ENCODE measurements at regions not wholly inside any gene's neighbourhood (a gene's known extent, or its start where the extent isn't known, plus 50 kb on each side); places are given as distances from the start of the nearest gene placed in this dataset.

DNA sequence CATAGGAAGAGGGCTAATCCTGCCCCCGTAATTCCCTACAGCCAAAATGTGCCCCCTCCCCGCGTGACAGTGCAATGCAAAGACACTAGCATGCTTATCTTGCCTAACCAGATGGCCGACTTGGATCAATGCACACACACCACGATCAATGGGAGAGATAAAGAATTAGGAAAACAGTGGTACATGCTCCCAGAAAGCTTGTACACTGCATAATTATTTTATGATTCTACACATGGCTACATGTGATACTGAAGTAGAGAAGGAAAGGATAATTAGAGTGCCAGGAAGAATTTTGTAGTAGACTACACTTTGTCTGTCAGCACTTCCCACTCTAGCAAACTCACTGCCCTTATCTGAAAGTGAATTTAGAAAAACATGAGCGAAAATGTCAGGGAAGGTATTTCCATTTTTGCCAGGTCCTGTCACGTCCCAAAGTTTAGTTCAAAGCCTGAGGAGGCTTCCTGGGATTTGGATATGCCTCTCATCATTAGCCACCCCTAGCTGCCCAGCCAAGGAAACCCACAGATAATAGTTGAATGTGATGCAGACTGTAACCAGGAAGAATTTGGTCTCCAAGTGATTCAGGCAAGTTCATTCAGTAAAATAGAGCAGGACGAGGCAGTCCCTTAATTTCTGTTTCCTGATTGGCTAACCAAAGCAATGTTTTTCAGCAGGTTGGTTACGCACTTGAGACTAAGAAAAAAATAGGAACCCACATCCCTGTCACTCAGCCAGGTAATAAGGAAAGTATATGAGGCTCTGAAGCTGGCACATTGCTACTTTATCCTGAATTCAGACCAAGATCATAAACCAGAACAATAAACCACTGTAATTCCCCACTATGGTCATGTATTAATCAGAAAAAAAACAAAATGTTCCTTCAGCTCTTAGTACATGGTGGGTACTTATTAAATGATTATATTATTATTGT, 199.6 kb upstream of the OTX2 start:
- TF ChIP-seq POLR2AphosphoS5 (IDR thresholded peaks at IDR 0.05; ENCODE audit: low read depth, low read length) (no peak), SIN3A (IDR thresholded peaks at IDR 0.05; ENCODE audit: borderline replicate concordance, insufficient read depth, low read depth, low read length) (no peak)
- TF ChIP-seq, protein P1, sequence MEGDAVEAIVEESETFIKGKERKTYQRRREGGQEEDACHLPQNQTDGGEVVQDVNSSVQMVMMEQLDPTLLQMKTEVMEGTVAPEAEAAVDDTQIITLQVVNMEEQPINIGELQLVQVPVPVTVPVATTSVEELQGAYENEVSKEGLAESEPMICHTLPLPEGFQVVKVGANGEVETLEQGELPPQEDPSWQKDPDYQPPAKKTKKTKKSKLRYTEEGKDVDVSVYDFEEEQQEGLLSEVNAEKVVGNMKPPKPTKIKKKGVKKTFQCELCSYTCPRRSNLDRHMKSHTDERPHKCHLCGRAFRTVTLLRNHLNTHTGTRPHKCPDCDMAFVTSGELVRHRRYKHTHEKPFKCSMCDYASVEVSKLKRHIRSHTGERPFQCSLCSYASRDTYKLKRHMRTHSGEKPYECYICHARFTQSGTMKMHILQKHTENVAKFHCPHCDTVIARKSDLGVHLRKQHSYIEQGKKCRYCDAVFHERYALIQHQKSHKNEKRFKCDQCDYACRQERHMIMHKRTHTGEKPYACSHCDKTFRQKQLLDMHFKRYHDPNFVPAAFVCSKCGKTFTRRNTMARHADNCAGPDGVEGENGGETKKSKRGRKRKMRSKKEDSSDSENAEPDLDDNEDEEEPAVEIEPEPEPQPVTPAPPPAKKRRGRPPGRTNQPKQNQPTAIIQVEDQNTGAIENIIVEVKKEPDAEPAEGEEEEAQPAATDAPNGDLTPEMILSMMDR (IDR thresholded peaks at IDR 0.05) = no peak
